HEK293T (cell line): ENCODE measurements at regions not wholly inside any gene's neighbourhood (a gene's known extent, or its start where the extent isn't known, plus 50 kb on each side); places are given as distances from the start of the nearest gene placed in this dataset.

Experiments used
- CTCF ChIA-PET: fragments of 350-600 bp; formaldehyde crosslinking; extraction: SDS; loops from one replicate; lab custom pipeline; 2021; ENCODE audit warnings: antibody characterized with exemption, inconsistent platforms; lab: Yijun Ruan, JAX
- POLR2A ChIA-PET: fragments of 350-600 bp; formaldehyde crosslinking; extraction: SDS; loops from one replicate; lab custom pipeline; 2020; ENCODE audit warnings: antibody characterized with exemption, inconsistent platforms; lab: Yijun Ruan, JAX
- DNase-seq: peaks from one replicate; pipeline ENCODE4 v3.0.0; 2012; ENCODE audit warnings: mixed read lengths; ENCODE audit errors: extremely low spot score
- ARNT ChIP-seq: fragments of 450-650 bp; IDR thresholded peaks from 2 replicates; pipeline ENCODE4 v1.6.1; 2017; ENCODE audit warnings: mild to moderate bottlenecking
- BHLHE40 ChIP-seq: fragments of 450-650 bp; IDR thresholded peaks from 2 replicates; pipeline ENCODE4 v1.6.1; 2016; ENCODE audit warnings: mild to moderate bottlenecking, moderate library complexity, borderline replicate concordance
- CTBP1 ChIP-seq: fragments of 450-650 bp; IDR thresholded peaks from 2 replicates; pipeline ENCODE4 v1.6.1; 2016; ENCODE audit warnings: borderline replicate concordance
- ELF4 ChIP-seq: fragments of 450-650 bp; IDR thresholded peaks from 2 replicates; pipeline ENCODE4 v1.6.1; 2017; ENCODE audit warnings: antibody characterized with exemption
- FOXA1 ChIP-seq: fragments of 450-650 bp; IDR thresholded peaks from 2 replicates; pipeline ENCODE4 v1.6.1; 2016; ENCODE audit warnings: mild to moderate bottlenecking
- FOXK2 ChIP-seq: fragments of 450-650 bp; IDR thresholded peaks from 2 replicates; pipeline ENCODE4 v1.6.1; 2016; ENCODE audit warnings: mild to moderate bottlenecking
- FOXM1 ChIP-seq: fragments of 450-650 bp; IDR thresholded peaks from 2 replicates; pipeline ENCODE4 v1.6.1; 2017; ENCODE audit warnings: mild to moderate bottlenecking, borderline replicate concordance
- HDGF ChIP-seq: fragments of 450-650 bp; IDR thresholded peaks from 2 replicates; pipeline ENCODE4 v1.6.1; 2017; ENCODE audit warnings: antibody characterized with exemption, borderline replicate concordance
- L3MBTL2 ChIP-seq: fragments of 450-650 bp; conservative IDR thresholded peaks from 2 replicates; pipeline ENCODE4 v1.6.1; 2016; ENCODE audit warnings: mild to moderate bottlenecking
- LEF1 ChIP-seq: fragments of 450-650 bp; IDR thresholded peaks from 2 replicates; pipeline ENCODE4 v1.6.1; 2017; ENCODE audit warnings: mild to moderate bottlenecking, borderline replicate concordance
- NFRKB ChIP-seq: fragments of 450-650 bp; IDR thresholded peaks from 2 replicates; pipeline ENCODE4 v1.6.1; 2016; ENCODE audit warnings: mild to moderate bottlenecking, moderate library complexity
- PKNOX1 ChIP-seq: fragments of 450-650 bp; IDR thresholded peaks from 2 replicates; pipeline ENCODE4 v1.6.1; 2016
- SP1 ChIP-seq: fragments of 450-650 bp; IDR thresholded peaks from 2 replicates; pipeline ENCODE4 v1.6.1; 2017
- SUZ12 ChIP-seq: fragments of 450-650 bp; IDR thresholded peaks from 2 replicates; pipeline ENCODE4 v1.6.1; 2016; ENCODE audit warnings: mild to moderate bottlenecking
- TARDBP ChIP-seq: fragments of 450-650 bp; IDR thresholded peaks from 2 replicates; pipeline ENCODE4 v1.6.1; 2016
- ZNF384 ChIP-seq: fragments of 450-650 bp; IDR thresholded peaks from 2 replicates; pipeline ENCODE4 v1.6.1; 2016

DNA sequence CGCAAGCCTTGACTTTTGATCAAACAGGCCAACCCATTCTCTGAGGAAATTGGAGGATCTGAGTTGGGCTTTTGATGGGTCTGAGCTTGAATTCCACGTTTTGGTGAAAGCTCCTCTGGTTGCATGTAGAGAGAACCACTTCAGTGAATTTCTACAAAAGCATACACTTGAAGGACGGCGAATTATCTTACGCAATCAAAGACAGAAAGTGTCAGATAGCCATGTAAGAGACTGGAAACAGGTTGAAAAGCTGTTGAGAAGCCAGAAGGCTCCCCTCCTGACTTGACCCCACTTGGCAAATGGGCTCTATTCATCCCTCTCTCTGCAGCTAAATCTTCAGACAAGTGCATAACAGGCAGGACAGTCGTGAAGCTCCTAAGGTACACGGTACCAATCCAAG lies 809.1 kb downstream of the BCL11B start:
- DNase-seq: no peak
- no peak for TF ChIP-seq L3MBTL2
- TF ChIP-seq FOXM1: no peak
- no peak for TF ChIP-seq SP1
- no peak for TF ChIP-seq CTBP1
- TF ChIP-seq ZNF384: no peak
- no peak for TF ChIP-seq PKNOX1
- no peak for TF ChIP-seq ELF4
- ChIA-PET CTCF (no interaction called here), POLR2A (no interaction called here)

DNA sequence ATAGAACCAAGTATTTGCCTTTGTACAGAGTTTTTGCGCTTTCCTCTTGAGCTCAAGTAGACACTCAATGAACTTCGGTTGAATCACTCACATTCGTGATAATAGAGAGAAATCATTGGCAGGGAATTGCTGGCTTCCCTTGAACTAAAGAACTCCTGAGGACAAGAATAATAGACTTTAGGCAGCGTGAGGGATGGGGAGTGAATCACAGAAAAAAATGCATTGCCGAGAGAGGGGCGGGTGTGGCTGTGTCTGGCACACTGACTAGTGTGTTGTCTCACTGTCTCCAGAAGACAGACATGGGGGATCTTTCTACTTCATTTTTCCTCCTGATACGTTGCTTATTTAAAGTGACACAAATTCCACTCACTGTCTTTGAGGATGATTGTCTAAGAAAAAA lies 805.2 kb downstream of the BCL11B start:
- TF ChIP-seq PKNOX1 (no peak), ZNF384 (no peak)
- CTCF ChIA-PET: no interaction called here
- POLR2A ChIA-PET: no interaction called here
- DNase-seq: no peak

DNA sequence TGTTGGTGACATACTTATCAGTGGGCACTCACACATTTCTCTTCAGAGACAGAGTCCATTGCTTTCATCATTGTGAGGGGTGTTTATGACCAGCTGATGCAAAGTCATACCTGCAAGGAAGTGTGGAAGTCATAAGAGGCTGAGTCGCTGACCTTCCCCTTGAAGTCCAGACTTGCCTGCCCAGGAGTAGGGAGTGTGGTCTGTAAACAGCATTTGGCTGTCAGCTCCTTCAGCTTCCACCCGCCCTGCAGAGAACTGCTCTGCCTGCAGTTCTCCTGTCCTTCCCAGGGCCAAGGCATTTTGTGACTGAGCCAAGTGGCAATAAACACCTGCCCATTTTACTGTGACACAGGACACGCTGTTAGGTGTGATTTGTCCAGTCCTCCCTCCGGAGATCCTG lies 801.3 kb downstream of the BCL11B start:
- no peak for DNase-seq
- POLR2A ChIA-PET: no interaction called here
- TF ChIP-seq FOXK2: no peak
- no peak for TF ChIP-seq LEF1
- TF ChIP-seq CTBP1: no peak
- no peak for TF ChIP-seq ZNF384
- TF ChIP-seq ELF4: no peak
- TF ChIP-seq NFRKB: no peak
- TF ChIP-seq ARNT: no peak
- no peak for TF ChIP-seq FOXM1
- TF ChIP-seq TARDBP: no peak
- TF ChIP-seq SUZ12: no peak
- no peak for TF ChIP-seq L3MBTL2
- TF ChIP-seq BHLHE40: no peak
- no peak for TF ChIP-seq SP1
- TF ChIP-seq PKNOX1: no peak
- TF ChIP-seq HDGF: no peak
- TF ChIP-seq FOXA1: no peak
- CTCF ChIA-PET: no interaction called here

DNA sequence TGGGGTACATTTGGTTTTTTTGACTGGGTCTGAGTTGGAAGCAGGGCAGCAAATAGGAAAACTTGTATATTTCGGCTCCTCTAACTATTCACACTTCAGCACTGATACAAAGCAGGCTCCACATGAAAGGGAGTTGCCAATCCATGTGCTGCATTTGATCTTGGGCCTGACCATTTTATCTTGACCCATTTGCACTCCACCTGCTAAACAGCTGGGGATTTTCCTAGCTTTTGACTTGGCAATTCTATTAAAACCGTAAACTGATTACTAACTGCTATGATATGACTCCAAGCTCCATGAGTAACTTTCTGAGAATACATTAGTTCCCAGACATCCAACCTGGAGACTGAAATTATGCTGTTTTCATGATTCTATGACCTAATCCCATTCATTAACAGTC lies 797.1 kb downstream of the BCL11B start:
- DNase-seq: no peak
- ChIA-PET POLR2A (no interaction called here), CTCF (no interaction called here)
- no peak for TF ChIP-seq FOXA1
- TF ChIP-seq NFRKB: no peak
- no peak for TF ChIP-seq ELF4
- TF ChIP-seq LEF1: no peak

DNA sequence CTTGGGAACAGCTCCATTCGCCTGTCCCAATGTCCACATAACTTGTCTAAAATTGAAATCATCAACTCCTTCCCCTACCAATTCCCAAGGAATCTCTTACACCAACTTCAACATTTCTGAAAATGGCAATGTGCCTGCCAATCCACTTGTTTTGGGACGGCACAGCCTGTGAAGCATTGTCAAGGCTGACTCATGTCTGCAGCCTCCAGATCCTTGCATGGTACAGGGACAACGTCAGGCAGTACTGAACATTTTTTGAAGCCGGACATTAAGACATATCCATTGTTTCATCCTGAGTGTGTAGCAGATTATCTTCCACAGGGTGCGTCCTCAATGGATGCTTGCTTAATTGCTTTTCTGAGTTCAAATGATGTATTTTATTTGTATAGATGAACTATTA lies 794.1 kb downstream of the BCL11B start:
- ChIA-PET CTCF (no interaction called here), POLR2A (no interaction called here)
- DNase-seq: no peak
- TF ChIP-seq TARDBP (no peak), BHLHE40 (no peak), CTBP1 (no peak), NFRKB (no peak), ELF4 (no peak)

DNA sequence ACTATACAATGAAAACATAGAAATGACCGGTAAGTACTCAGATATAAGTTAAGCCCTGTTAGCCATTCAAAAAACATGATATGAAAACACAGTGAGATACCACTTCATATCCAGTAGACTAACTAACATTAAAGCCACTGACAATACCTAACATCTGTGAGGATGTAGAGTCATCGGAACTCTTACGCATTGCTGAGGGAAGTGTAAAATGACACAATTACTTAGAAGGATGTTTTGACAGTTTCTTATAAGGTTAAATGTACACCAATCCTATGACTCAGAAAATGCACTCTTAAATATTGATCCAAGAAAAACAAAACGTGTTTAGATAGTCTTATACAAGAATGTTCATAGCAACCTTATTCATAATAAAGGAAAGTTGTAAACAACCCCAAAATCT lies 782.9 kb downstream of the BCL11B start:
- ChIA-PET POLR2A (no interaction called here), CTCF (no interaction called here)
- TF ChIP-seq ELF4 (no peak), SUZ12 (no peak), L3MBTL2 (no peak), LEF1 (no peak), BHLHE40 (no peak), FOXK2 (no peak)
- no peak for DNase-seq

DNA sequence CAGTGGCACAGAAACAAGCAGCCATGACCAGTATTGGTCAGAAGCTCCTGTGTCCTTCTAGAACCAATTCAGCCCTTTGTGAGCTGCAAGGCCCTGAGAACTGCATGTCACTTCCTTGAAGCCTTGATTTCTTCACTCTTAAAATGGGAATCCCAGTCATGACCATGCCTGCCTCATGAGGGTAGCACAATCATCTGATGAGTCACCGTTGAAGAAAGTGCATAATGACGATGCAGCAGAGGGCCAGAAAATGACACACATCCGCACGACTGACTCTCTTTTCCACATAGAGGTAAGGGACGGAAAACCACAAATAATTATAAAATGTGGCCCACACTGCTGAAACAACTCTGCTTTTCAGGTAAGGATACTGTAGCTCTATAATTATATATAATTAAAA lies 777.4 kb downstream of the BCL11B start:
- TF ChIP-seq FOXK2: no peak
- no peak for TF ChIP-seq TARDBP
- TF ChIP-seq HDGF: no peak
- TF ChIP-seq ARNT: no peak
- no peak for TF ChIP-seq BHLHE40
- no peak for TF ChIP-seq ZNF384
- POLR2A ChIA-PET: no interaction called here
- CTCF ChIA-PET: no interaction called here
- DNase-seq: no peak
